Osteoblast (primary cell): ENCODE measurements at regions not wholly inside any gene's neighbourhood (a gene's known extent, or its start where the extent isn't known, plus 50 kb on each side); places are given as distances from the start of the nearest gene placed in this dataset.

Experiments used
- DNase-seq: peaks from one replicate; pipeline ENCODE4 v3.0.0; 2011; ENCODE audit warnings: low spot score, mixed read lengths; ENCODE audit not compliant: insufficient read length; ENCODE audit errors: missing footprints
- H2AFZ ChIP-seq: 2 replicates; pipeline ENCODE4 v1.6.0; 2011; ENCODE audit warnings: mild to moderate bottlenecking, low read length
- H3K27ac ChIP-seq: 2 replicates; pipeline ENCODE4 v1.5.1; 2011; ENCODE audit warnings: mild to moderate bottlenecking, low read depth, low read length, moderate library complexity
- H3K27me3 ChIP-seq: 2 replicates; pipeline ENCODE4 v1.6.0; 2012; ENCODE audit warnings: mild to moderate bottlenecking, control low read depth, inconsistent platforms, low read length, moderate library complexity; ENCODE audit not compliant: insufficient read depth
- H3K36me3 ChIP-seq: 2 replicates; pipeline ENCODE4 v1.5.1; 2011; ENCODE audit warnings: mild to moderate bottlenecking, low read length, control low read depth, moderate library complexity; ENCODE audit not compliant: insufficient read depth
- H3K4me1 ChIP-seq: 2 replicates; pipeline ENCODE4 v1.5.1; 2011; ENCODE audit warnings: mild to moderate bottlenecking, low read length, control low read depth, moderate library complexity; ENCODE audit not compliant: insufficient read depth
- H3K4me2 ChIP-seq: 2 replicates; pipeline ENCODE4 v1.6.0; 2011; ENCODE audit warnings: mild to moderate bottlenecking, low read length; ENCODE audit not compliant: insufficient read depth
- H3K4me3 ChIP-seq: fragments of 200-600 bp; sonication (generic); 3 replicates; pipeline ENCODE4 v1.5.1; 2012; ENCODE audit warnings: mild to moderate bottlenecking, low read length, inconsistent platforms; ENCODE audit not compliant: insufficient read depth
- H3K79me2 ChIP-seq: 2 replicates; pipeline ENCODE4 v1.6.0; 2012; ENCODE audit warnings: mild to moderate bottlenecking, low read length, control low read depth, inconsistent platforms; ENCODE audit not compliant: insufficient read depth
- H3K9me3 ChIP-seq: 2 replicates; pipeline ENCODE4 v1.5.1; 2011; ENCODE audit warnings: low read depth, low read length, control low read depth
- H4K20me1 ChIP-seq: 2 replicates; pipeline ENCODE4 v1.6.0; 2012; ENCODE audit warnings: mild to moderate bottlenecking, low read length, control low read depth; ENCODE audit not compliant: insufficient read depth
- CTCF ChIP-seq: IDR thresholded peaks from 2 replicates; pipeline ENCODE4 v1.5.1; 2011; ENCODE audit warnings: mild to moderate bottlenecking, low read depth, low read length, moderate library complexity; ENCODE audit errors: extremely low read depth

GRCh38 chr2:57402096-57402495, 644.5 kb upstream of the VRK2 start:
- TF ChIP-seq CTCF: no peak
- Histone ChIP-seq H2AFZ (no peak overlapping the region), H4K20me1 (no peaks in the 10 kb centered on the region), H3K9me3 (no peaks in the 10 kb centered on the region), H3K27me3 (no peaks in the 10 kb centered on the region), H3K4me3 (no peak overlapping the region), H3K27ac (no peak overlapping the region), H3K36me3 (no peaks in the 10 kb centered on the region), H3K79me2 (no peaks in the 10 kb centered on the region), H3K4me1 (no peaks in the 10 kb centered on the region), H3K4me2 (no peak overlapping the region)
- no peak for DNase-seq

GRCh38 chr2:57402755-57403154, 643.9 kb upstream of the VRK2 start:
- H4K20me1 ChIP-seq: no peaks in the 10 kb centered on the region
- no peak for TF ChIP-seq CTCF
- no peaks in the 10 kb centered on the region for H3K36me3 ChIP-seq
- no peaks in the 10 kb centered on the region for H3K4me1 ChIP-seq
- no peaks in the 10 kb centered on the region for H3K9me3 ChIP-seq
- no peak overlapping the region for H3K27ac ChIP-seq
- no peaks in the 10 kb centered on the region for H3K27me3 ChIP-seq
- H3K4me2 ChIP-seq: no peak overlapping the region
- no peak overlapping the region for H2AFZ ChIP-seq
- DNase-seq: no peak
- H3K4me3 ChIP-seq: no peak overlapping the region
- H3K79me2 ChIP-seq: no peaks in the 10 kb centered on the region

- DNase-seq: no peak
Observed at GRCh38 chr2:57407772-57408201, 638.8 kb upstream of the VRK2 start.

GRCh38 chr2:57408587-57408986, 638.0 kb upstream of the VRK2 start:
- TF ChIP-seq CTCF: no peak

More at GRCh38 chr2:57407772-57408201, 638.8 kb upstream of the VRK2 start:
- H3K27ac ChIP-seq: no peak overlapping the region
- no peaks in the 10 kb centered on the region for H4K20me1 ChIP-seq
- no peaks in the 10 kb centered on the region for H3K27me3 ChIP-seq
- H3K4me2 ChIP-seq: no peak overlapping the region
- no peak for TF ChIP-seq CTCF
- no peaks in the 10 kb centered on the region for H3K9me3 ChIP-seq
- no peaks in the 10 kb centered on the region for H3K79me2 ChIP-seq
- H2AFZ ChIP-seq: no peak overlapping the region
- no peaks in the 10 kb centered on the region for H3K4me1 ChIP-seq
- no peak overlapping the region for H3K4me3 ChIP-seq
- no peaks in the 10 kb centered on the region for H3K36me3 ChIP-seq

More at GRCh38 chr2:57408587-57408986, 638.0 kb upstream of the VRK2 start:
- Histone ChIP-seq H3K9me3 (no peaks in the 10 kb centered on the region), H3K79me2 (no peaks in the 10 kb centered on the region), H3K36me3 (no peaks in the 10 kb centered on the region), H2AFZ (no peak overlapping the region), H3K4me2 (no peak overlapping the region), H4K20me1 (no peaks in the 10 kb centered on the region), H3K27me3 (no peaks in the 10 kb centered on the region), H3K4me1 (no peaks in the 10 kb centered on the region), H3K4me3 (no peak overlapping the region), H3K27ac (no peak overlapping the region)
- DNase-seq: no peak
